Neuronal stem cell (in vitro differentiated cells): ENCODE measurements at regions not wholly inside any gene's neighbourhood (a gene's known extent, or its start where the extent isn't known, plus 50 kb on each side); places are given as distances from the start of the nearest gene placed in this dataset.
A peak's percentile ranks its signal among the peaks of the same experiment; 100 is the strongest.

Experiments used
- DNase-seq: peaks from one replicate; pipeline ENCODE4 v3.0.0-alpha.2; 2013; ENCODE audit warnings: low spot score
- H2AFZ ChIP-seq: one replicate; pipeline ENCODE4 v1.6.1; 2013; ENCODE audit warnings: mild to moderate bottlenecking, low read length, inconsistent platforms
- H2AK5ac ChIP-seq: 2 replicates; pipeline ENCODE4 v1.6.1; 2013; ENCODE audit warnings: low read depth, mild to moderate bottlenecking, inconsistent platforms, low read length, moderate library complexity, mixed read lengths
- H2BK120ac ChIP-seq: 2 replicates; pipeline ENCODE4 v1.6.1; 2013; ENCODE audit warnings: low read depth, mild to moderate bottlenecking, inconsistent platforms, low read length, moderate library complexity, mixed read lengths
- H2BK12ac ChIP-seq: one replicate; pipeline ENCODE4 v1.6.1; 2013; ENCODE audit warnings: low read length, inconsistent platforms
- H2BK15ac ChIP-seq: 2 replicates; pipeline ENCODE4 v1.6.1; 2013; ENCODE audit warnings: mild to moderate bottlenecking, low read length, inconsistent platforms, mixed read lengths
- H2BK5ac ChIP-seq: one replicate; pipeline ENCODE4 v1.6.1; 2013; ENCODE audit warnings: inconsistent platforms, mild to moderate bottlenecking, low read length, moderate library complexity
- H3K14ac ChIP-seq: one replicate; pipeline ENCODE4 v1.6.1; 2013; ENCODE audit warnings: low read length, inconsistent platforms
- H3K18ac ChIP-seq: 2 replicates; pipeline ENCODE4 v1.6.1; 2013; ENCODE audit warnings: low read length, inconsistent platforms
- H3K23ac ChIP-seq: 2 replicates; pipeline ENCODE4 v1.6.1; 2013; ENCODE audit warnings: low read depth, mild to moderate bottlenecking, mixed read lengths, low read length, inconsistent platforms; ENCODE audit not compliant: poor library complexity
- H3K27ac ChIP-seq: replicated peaks from 3 replicates; pipeline ENCODE4 v1.5.1; 2013; ENCODE audit warnings: low read length, inconsistent platforms
- H3K27me3 ChIP-seq, 3 experiments: 2 replicates each; pipeline ENCODE4 v1.6.1; 2013; ENCODE audit warnings: low read length in 3 of 3, mild to moderate bottlenecking in 2 of 3, inconsistent platforms in 1 of 3, low read depth in 1 of 3, mixed read lengths in 1 of 3, moderate library complexity in 1 of 3; ENCODE audit not compliant: control insufficient read depth in 3 of 3, insufficient read depth in 3 of 3
- H3K36me3 ChIP-seq, 2 donors: replicated peaks in 1 of 2; 2 replicates each; pipeline ENCODE4 v1.6.1; 2013; ENCODE audit warnings: low read length in 2 of 2; ENCODE audit not compliant: control insufficient read depth in 2 of 2, insufficient read depth in 2 of 2
- H3K4ac ChIP-seq: 2 replicates; pipeline ENCODE4 v1.6.1; 2013; ENCODE audit warnings: inconsistent platforms, mild to moderate bottlenecking, low read length, moderate library complexity
- H3K4me1 ChIP-seq, 2 donors: 1 replicate in 1 of 2; 2 replicates in 1 of 2; pipeline ENCODE4 v1.6.1; 2013; ENCODE audit warnings: low read length in 2 of 2, low read depth in 1 of 2; ENCODE audit not compliant: control insufficient read depth in 2 of 2, insufficient read depth in 1 of 2
- H3K4me2 ChIP-seq: one replicate; pipeline ENCODE4 v1.6.1; 2013; ENCODE audit warnings: mild to moderate bottlenecking, low read length, inconsistent platforms; ENCODE audit not compliant: insufficient read depth, poor library complexity, severe bottlenecking
- H3K4me3 ChIP-seq, 2 donors: 2 replicates each; pipeline ENCODE4 v1.5.1; 2013; ENCODE audit warnings: low read length in 2 of 2, mild to moderate bottlenecking in 2 of 2, inconsistent platforms in 1 of 2, moderate library complexity in 1 of 2
- H3K79me1 ChIP-seq: one replicate; pipeline ENCODE4 v1.6.1; 2013; ENCODE audit warnings: low read depth, mild to moderate bottlenecking, inconsistent platforms, low read length, moderate library complexity
- H3K9ac ChIP-seq: one replicate; pipeline ENCODE4 v1.6.1; 2013; ENCODE audit warnings: mild to moderate bottlenecking, low read depth, low read length, inconsistent platforms; ENCODE audit not compliant: poor library complexity
- H3K9me3 ChIP-seq, 2 donors: replicated peaks in 1 of 2; 2 replicates each; pipeline versions ENCODE3 to v1.6.1; 2013; ENCODE audit warnings: low read length in 2 of 2, mild to moderate bottlenecking in 2 of 2, inconsistent platforms in 1 of 2, low read depth in 1 of 2, mixed read lengths in 1 of 2, moderate library complexity in 1 of 2; ENCODE audit not compliant: control insufficient read depth in 2 of 2, insufficient read depth in 1 of 2
- H4K8ac ChIP-seq: one replicate; pipeline ENCODE4 v1.6.1; 2013; ENCODE audit warnings: low read depth, mild to moderate bottlenecking, inconsistent platforms, low read length, moderate library complexity
- H4K91ac ChIP-seq: one replicate; pipeline ENCODE4 v1.6.1; 2013; ENCODE audit warnings: low read length, low read depth, mild to moderate bottlenecking, inconsistent platforms; ENCODE audit not compliant: poor library complexity
- WGBS, 2 donors: extraction: QIAGEN DNeasy Blood & Tissue Kit; methylation state at CpG; one replicate each; pipeline ENCODE4 v1.1.7; 2013; ENCODE audit warnings: missing lambda C conversion rate in 2 of 2, mixed read lengths in 1 of 2; ENCODE audit not compliant: insufficient read length in 2 of 2, insufficient replicate concordance in 1 of 2; ENCODE audit errors: extremely low coverage in 2 of 2; 5-methylcytosine and 5-hydroxymethylcytosine counted together

- no peak overlapping the region for H2BK5ac ChIP-seq
- no peak overlapping the region for H4K8ac ChIP-seq
- no peak overlapping the region for H2AFZ ChIP-seq
- H3K4me1 ChIP-seq = peaks cover 0 to 2% of the 10 kb centered on the region in 2 donors
- no peak overlapping the region for H2BK12ac ChIP-seq
- H2BK15ac ChIP-seq = no peak overlapping the region
- H3K27me3 ChIP-seq = peaks cover 0 to 4% (median 0%) of the 10 kb centered on the region in 3 experiments
- H3K18ac ChIP-seq = no peak overlapping the region
- no peak overlapping the region for H3K27ac ChIP-seq
- no peaks in the 10 kb centered on the region for H3K9me3 ChIP-seq
- no peak for DNase-seq
- H3K14ac ChIP-seq = no peak overlapping the region
- WGBS, 2 donors = no CpG with 5 or more reads among the region's 6 CpGs
- H3K9ac ChIP-seq = no peak overlapping the region
- H2BK120ac ChIP-seq = no peak overlapping the region
- no peaks in the 10 kb centered on the region for H3K79me1 ChIP-seq
- H3K4me2 ChIP-seq = no peak overlapping the region
- H3K4me3 ChIP-seq = no peak overlapping the region
- H3K36me3 ChIP-seq = no peaks in the 10 kb centered on the region
- H2AK5ac ChIP-seq = no peak overlapping the region
- no peak overlapping the region for H3K4ac ChIP-seq
- no peak overlapping the region for H3K23ac ChIP-seq
- H4K91ac ChIP-seq = no peak overlapping the region
Observed at GRCh38 chr5:115072266-115073064, 97.2 kb downstream of the TRIM36 start.

GRCh38 chr5:115070737-115071136 lies 99.0 kb downstream of the TRIM36 start:
- no peak for DNase-seq
- Histone ChIP-seq H3K27me3 (peaks cover 0 to 4% (median 0%) of the 10 kb centered on the region in 3 experiments), H2BK12ac (no peak overlapping the region), H2BK120ac (no peak overlapping the region), H3K18ac (no peak overlapping the region), H3K23ac (no peak overlapping the region), H3K9ac (no peak overlapping the region), H3K14ac (no peak overlapping the region), H3K36me3 (no peaks in the 10 kb centered on the region), H4K91ac (no peak overlapping the region), H2AFZ (no peak overlapping the region), H3K4ac (no peak overlapping the region), H2BK5ac (no peak overlapping the region), H4K8ac (no peak overlapping the region), H3K4me3 (no peak overlapping the region), H3K27ac (no peak overlapping the region), H3K4me2 (no peak overlapping the region), H3K9me3 (no peaks in the 10 kb centered on the region), H2AK5ac (no peak overlapping the region), H3K79me1 (no peaks in the 10 kb centered on the region), H2BK15ac (no peak overlapping the region), H3K4me1 (peaks cover 0 to 2% of the 10 kb centered on the region in 2 donors)
- no CpG with 5 or more reads among the region's 3 CpGs for WGBS, 2 donors

- Histone ChIP-seq H4K8ac (no peak overlapping the region), H3K4me2 (no peak overlapping the region), H2AK5ac (no peak overlapping the region), H2BK5ac (no peak overlapping the region), H3K14ac (no peak overlapping the region), H3K27ac (no peak overlapping the region), H2BK12ac (no peak overlapping the region), H2BK120ac (no peak overlapping the region), H3K4me3 (no peak overlapping the region), H3K79me1 (no peaks in the 10 kb centered on the region), H3K9ac (no peak overlapping the region), H3K27me3 (peaks cover 0 to 4% (median 0%) of the 10 kb centered on the region in 3 experiments), H3K18ac (no peak overlapping the region), H2BK15ac (no peak overlapping the region), H3K36me3 (no peaks in the 10 kb centered on the region), H3K9me3 (no peaks in the 10 kb centered on the region), H2AFZ (no peak overlapping the region), H3K4me1 (peaks cover 0 to 2% of the 10 kb centered on the region in 2 donors), H4K91ac (no peak overlapping the region), H3K23ac (no peak overlapping the region), H3K4ac (no peak overlapping the region)
- WGBS, 2 donors = no CpG with 5 or more reads among the region's 3 CpGs
- DNase-seq = peak; percentile 59
Observed at GRCh38 chr5:115069087-115069968, 100.4 kb downstream of the TRIM36 start.
